ENCODE measurements at regions not wholly inside any gene's neighbourhood (a gene's known extent, or its start where the extent isn't known, plus 50 kb on each side); places are given as distances from the start of the nearest gene placed in this dataset.
"Not testable (repeated sequence)": the region's sequence is repeated elsewhere in the genome, so short reads cannot be mapped to it uniquely, and the experiment has no call there.

GRCh38 chr6:112883095-112883494, 536.0 kb downstream of the RFPL4B start:
- intact Hi-C loops (cut with DNase I), result no loop called here
- Histone ChIP-seq H3K27me3 (no peaks in the 10 kb centered on the region), H3K4me3 (no peak overlapping the region), H3K4me1 (peaks cover 0 to under 1% (median 0%) of the 10 kb centered on the region in 4 donors), H3K27ac (replicated peaks in 1 of 4) (no peak overlapping the region), H3K36me3 (no peaks in the 10 kb centered on the region), H3K9me3 (no peaks in the 10 kb centered on the region)
- WGBS, result 64% methylated on average over 3 of the region's 3 CpGs
- TF ChIP-seq POLR2A (IDR thresholded peaks at IDR 0.05; ENCODE audit: low read depth), result no peak
- no peak for TF ChIP-seq CTCF (IDR thresholded peaks at IDR 0.05)
- TF ChIP-seq POLR2AphosphoS5 (IDR thresholded peaks at IDR 0.05), result no peak
- TF ChIP-seq EP300 (IDR thresholded peaks at IDR 0.05), result no peak
- no peak for DNase-seq (ENCODE audit: extremely low spot score)

GRCh38 chr6:112886415-112886814, 539.3 kb downstream of the RFPL4B start:
- DNase-seq (ENCODE audit: extremely low spot score), result no peak
- H3K27me3 ChIP-seq, result no peaks in the 10 kb centered on the region
- TF ChIP-seq CTCF (IDR thresholded peaks at IDR 0.05) (no peak), EP300 (IDR thresholded peaks at IDR 0.05) (no peak)
- H3K36me3 ChIP-seq, result no peaks in the 10 kb centered on the region
- intact Hi-C loops (cut with DNase I), result no loop called here
- H3K9me3 ChIP-seq, result no peaks in the 10 kb centered on the region
- no peaks in the 10 kb centered on the region for H3K4me1 ChIP-seq
- H3K27ac ChIP-seq (replicated peaks in 1 of 4), result no peak overlapping the region
- H3K4me3 ChIP-seq, result no peak overlapping the region
- WGBS, result 75% methylated on average over 2 of the region's 2 CpGs

GRCh38 chr6:112887424-112887823, 540.3 kb downstream of the RFPL4B start:
- H3K36me3 ChIP-seq; H3K4me1 ChIP-seq; H3K27ac ChIP-seq (replicated peaks in 1 of 4); intact Hi-C loops (cut with DNase I); DNase-seq (ENCODE audit: extremely low spot score); H3K27me3 ChIP-seq; H3K4me3 ChIP-seq; H3K9me3 ChIP-seq: not testable (repeated sequence)
- WGBS, result 96% methylated on average over 4 of the region's 4 CpGs

- Histone ChIP-seq H3K27me3 (no peaks in the 10 kb centered on the region), H3K36me3 (no peaks in the 10 kb centered on the region), H3K4me1 (no peaks in the 10 kb centered on the region), H3K9me3 (peaks cover 0 to 6% (median 0%) of the 10 kb centered on the region in 4 donors), H3K27ac (replicated peaks in 1 of 4) (no peak overlapping the region), H3K4me3 (no peak overlapping the region)
- intact Hi-C loops (cut with DNase I), result no loop called here
- TF ChIP-seq POLR2AphosphoS5 (IDR thresholded peaks at IDR 0.05) (no peak), EP300 (IDR thresholded peaks at IDR 0.05) (no peak), POLR2A (IDR thresholded peaks at IDR 0.05; ENCODE audit: low read depth) (no peak), CTCF (IDR thresholded peaks at IDR 0.05) (no peak)
- WGBS, result 90% methylated on average over 3 of the region's 3 CpGs
- no peak for DNase-seq (ENCODE audit: extremely low spot score)
Measured at GRCh38 chr6:112899541-112899940, 552.4 kb downstream of the RFPL4B start.

- Histone ChIP-seq H3K27ac (replicated peaks in 1 of 4) (no peak overlapping the region), H3K4me3 (no peak overlapping the region), H3K4me1 (peaks cover 0 to 3% (median 0%) of the 10 kb centered on the region in 4 donors), H3K9me3 (peaks cover 0 to 6% (median 0%) of the 10 kb centered on the region in 4 donors), H3K36me3 (no peaks in the 10 kb centered on the region), H3K27me3 (no peaks in the 10 kb centered on the region)
- intact Hi-C loops (cut with DNase I), result no loop called here
- TF ChIP-seq CTCF (IDR thresholded peaks at IDR 0.05) (no peak), POLR2A (IDR thresholded peaks at IDR 0.05; ENCODE audit: low read depth) (no peak), EP300 (IDR thresholded peaks at IDR 0.05) (no peak), POLR2AphosphoS5 (IDR thresholded peaks at IDR 0.05) (no peak)
- DNase-seq (ENCODE audit: extremely low spot score), result no peak
- 94% methylated on average over 2 of the region's 2 CpGs for WGBS
Measured at GRCh38 chr6:112903361-112903760, 556.2 kb downstream of the RFPL4B start.
